CD14-positive monocyte (primary cell): ENCODE measurements at regions not wholly inside any gene's neighbourhood (a gene's known extent, or its start where the extent isn't known, plus 50 kb on each side); places are given as distances from the start of the nearest gene placed in this dataset.
A peak's percentile ranks its signal among the peaks of the same experiment; 100 is the strongest.

Experiments used
- DNase-seq, 3 donors: peaks; one replicate each; pipeline ENCODE4 v3.0.0-alpha.2; 2011 to 2022
- H2AFZ ChIP-seq: 2 replicates; pipeline ENCODE4 v1.6.0; 2012; ENCODE audit warnings: mild to moderate bottlenecking, low read depth, low read length, inconsistent platforms; ENCODE audit not compliant: insufficient read depth, poor library complexity, severe bottlenecking
- H3K27ac ChIP-seq, 2 donors: 1 replicate in 1 of 2; 2 replicates in 1 of 2; pipeline ENCODE4 v1.5.1; 2012 to 2013; ENCODE audit warnings: low read length in 2 of 2, control low read depth in 1 of 2, inconsistent platforms in 1 of 2, low read depth in 1 of 2, mild to moderate bottlenecking in 1 of 2
- H3K27me3 ChIP-seq, 2 donors: one replicate each; pipeline versions ENCODE4 v1.6.0 to v1.6.1; 2011 to 2013; ENCODE audit warnings: low read length in 2 of 2; ENCODE audit not compliant: control insufficient read depth in 2 of 2, insufficient read depth in 2 of 2
- H3K36me3 ChIP-seq, 2 donors: replicated peaks in 1 of 2; 1 replicate in 1 of 2; 2 replicates in 1 of 2; pipeline versions ENCODE4 v1.5.1 to v1.6.1; 2012 to 2013; ENCODE audit warnings: low read length in 2 of 2, control low read depth in 1 of 2, inconsistent platforms in 1 of 2, mild to moderate bottlenecking in 1 of 2; ENCODE audit not compliant: insufficient read depth in 2 of 2, control insufficient read depth in 1 of 2
- H3K4me1 ChIP-seq, 2 donors: 1 replicate in 1 of 2; 2 replicates in 1 of 2; pipeline versions ENCODE4 v1.5.1 to v1.6.1; 2012 to 2013; ENCODE audit warnings: low read length in 2 of 2, control low read depth in 1 of 2, inconsistent platforms in 1 of 2, mild to moderate bottlenecking in 1 of 2, moderate library complexity in 1 of 2; ENCODE audit not compliant: insufficient read depth in 2 of 2, control insufficient read depth in 1 of 2
- H3K4me2 ChIP-seq: replicated peaks from 2 replicates; pipeline ENCODE3; 2012; ENCODE audit warnings: low read length, moderate library complexity, mild to moderate bottlenecking; ENCODE audit not compliant: poor library complexity, severe bottlenecking; ENCODE audit errors: extremely low read depth
- H3K4me3 ChIP-seq, 3 experiments: fragments of 200-600 bp in 1 of 3; sonication (generic) in 1 of 3; replicated peaks in 1 of 3; 1 replicate in 2 of 3; 2 replicates in 1 of 3; pipeline ENCODE4 v1.5.1; 2011 to 2013; ENCODE audit warnings: low read length in 3 of 3, mild to moderate bottlenecking in 3 of 3, control low read depth in 2 of 3, low read depth in 2 of 3, inconsistent platforms in 1 of 3, moderate library complexity in 1 of 3
- H3K79me2 ChIP-seq: 2 replicates; pipeline ENCODE4 v1.6.0; 2012; ENCODE audit warnings: mild to moderate bottlenecking, control low read depth, inconsistent platforms, low read length, moderate library complexity; ENCODE audit not compliant: insufficient read depth
- H3K9ac ChIP-seq: 2 replicates; pipeline ENCODE4 v1.6.0; 2017; ENCODE audit warnings: low read length, mild to moderate bottlenecking; ENCODE audit not compliant: insufficient read depth, poor library complexity, severe bottlenecking
- H3K9me3 ChIP-seq, 2 donors: replicated peaks in 1 of 2; 1 replicate in 1 of 2; 2 replicates in 1 of 2; pipeline versions ENCODE4 v1.5.1 to v1.6.1; 2012 to 2013; ENCODE audit warnings: low read length in 2 of 2, control low read depth in 1 of 2; ENCODE audit not compliant: control insufficient read depth in 1 of 2, insufficient read depth in 1 of 2
- H4K20me1 ChIP-seq: 2 replicates; pipeline ENCODE4 v1.6.0; 2012; ENCODE audit warnings: mild to moderate bottlenecking, low read length, control low read depth, moderate library complexity; ENCODE audit not compliant: insufficient read depth
- H3K27ac Mint-ChIP-seq, 7 donors: one replicate each; pipeline ENCODE4 v1.8.0; 2020; ENCODE audit warnings: mild to moderate bottlenecking in 7 of 7, mixed read lengths in 7 of 7, moderate library complexity in 6 of 7, inconsistent platforms in 2 of 7
- H3K27me3 Mint-ChIP-seq, 3 donors: one replicate each; pipeline ENCODE4 v1.8.0; 2021 to 2022; ENCODE audit warnings: low read depth in 3 of 3, mild to moderate bottlenecking in 3 of 3, mixed read lengths in 3 of 3, moderate library complexity in 3 of 3, inconsistent platforms in 1 of 3
- H3K36me3 Mint-ChIP-seq, 2 donors: one replicate each; pipeline ENCODE4 v1.8.0; 2020; ENCODE audit warnings: mixed read lengths in 2 of 2, inconsistent platforms in 1 of 2, mild to moderate bottlenecking in 1 of 2
- H3K4me1 Mint-ChIP-seq: one replicate; pipeline ENCODE4 v1.8.0; 2020; ENCODE audit warnings: mild to moderate bottlenecking, mixed read lengths
- H3K4me3 Mint-ChIP-seq, 2 donors: one replicate each; pipeline ENCODE4 v1.8.0; 2020; ENCODE audit warnings: mild to moderate bottlenecking in 2 of 2, mixed read lengths in 2 of 2, moderate library complexity in 1 of 2
- H3K9me3 Mint-ChIP-seq, 7 donors: one replicate each; pipeline ENCODE4 v1.8.0; 2020 to 2022; ENCODE audit warnings: mixed read lengths in 7 of 7, mild to moderate bottlenecking in 6 of 7, moderate library complexity in 6 of 7, inconsistent platforms in 2 of 7
- WGBS: methylation state at CpG from one replicate; pipeline ENCODE4 v1.1.5; 2013; ENCODE audit warnings: missing lambda C conversion rate; ENCODE audit not compliant: insufficient coverage; 5-methylcytosine and 5-hydroxymethylcytosine counted together
- intact Hi-C, 2 donors: fragments of 100-400 bp; cut with micrococcal nuclease; formaldehyde crosslinking; loops; one replicate each; pipeline versions ENCODE4 v1.15.0 to v1.15.1; 2023
- TF ChIP-seq, protein P1 (sequence below): fragments of 200-600 bp; IDR thresholded peaks from one replicate; pipeline ENCODE4 v1.8.0; 2022; ENCODE audit warnings: antibody characterized with exemption, mild to moderate bottlenecking

DNA sequence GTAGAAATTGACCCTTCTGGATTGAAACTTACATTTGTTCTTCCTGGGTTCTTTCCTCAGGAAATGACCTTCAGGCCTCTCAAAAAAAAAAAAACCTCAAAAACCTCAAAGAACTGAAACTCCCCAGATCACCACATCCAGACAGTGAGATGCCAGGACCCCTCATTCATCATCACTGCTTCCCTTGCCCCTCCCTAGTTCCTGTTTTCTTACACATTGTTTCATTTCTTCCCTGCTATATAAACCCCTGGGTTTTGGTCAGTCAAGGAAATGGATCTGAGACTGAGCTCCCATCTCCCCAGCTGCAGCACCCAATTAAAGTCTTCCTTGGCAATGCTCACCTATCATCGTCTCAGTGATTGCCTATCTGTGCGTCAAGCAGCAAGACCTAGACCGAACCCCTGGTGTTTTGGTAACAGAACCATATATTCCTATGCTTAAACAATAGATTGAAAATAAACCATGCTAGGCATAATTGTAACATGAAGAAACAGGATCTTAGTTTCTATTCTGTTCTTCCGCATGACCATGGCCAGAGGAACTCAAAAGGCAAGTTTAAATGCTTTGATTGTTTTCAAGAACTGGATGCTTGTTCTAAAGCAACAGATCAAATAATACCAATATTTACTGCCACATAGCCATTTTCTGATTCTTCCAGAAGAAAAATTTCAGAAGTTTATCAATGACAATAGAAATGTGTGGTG, 108.0 kb upstream of the MAX start:
- peaks cover 63% of the 10 kb centered on the region for H3K4me1 Mint-ChIP-seq
- H3K4me2 ChIP-seq, result peak overlapping the region; percentile 42
- DNase-seq, result peak; percentile 68 to 94 (median 73)

DNA sequence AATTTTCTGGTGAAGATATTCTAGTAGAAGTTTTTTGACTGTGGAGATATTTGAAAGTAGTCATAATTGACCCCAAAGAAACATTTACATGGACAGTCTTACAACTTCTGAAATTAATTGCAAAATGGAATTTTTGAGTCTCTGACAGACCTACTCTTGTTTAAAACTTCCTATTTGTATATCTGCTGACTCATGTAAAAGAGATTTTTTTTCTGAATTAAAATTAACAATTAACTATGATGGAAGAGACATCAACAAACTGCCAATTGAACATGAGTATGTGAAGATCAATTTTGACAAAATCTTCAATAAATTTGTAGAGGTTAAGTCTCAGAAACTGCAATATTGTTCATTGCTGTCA, 108.5 kb upstream of the MAX start:
- Mint-ChIP-seq H3K4me1 (peaks cover 58% of the 10 kb centered on the region), H3K27ac (peak overlapping the region; percentile 88 to 96 (median 93)), H3K27me3 (peaks cover 0 to 1% (median 0%) of the 10 kb centered on the region in 3 donors), H3K4me3 (peak overlapping the region in 1 of 2 donors; percentile 67), H3K9me3 (peaks cover 0 to 3% (median 0%) of the 10 kb centered on the region in 7 donors), H3K36me3 (no peaks in the 10 kb centered on the region)
- peaks cover 56 to 60% of the 10 kb centered on the region in 2 donors for H3K4me1 ChIP-seq
- H3K9me3 ChIP-seq, result no peaks in the 10 kb centered on the region
- H3K79me2 ChIP-seq, result no peaks in the 10 kb centered on the region
- intact Hi-C loops, result no loop called here
- no peak overlapping the region for H2AFZ ChIP-seq
- H3K9ac ChIP-seq, result no peak overlapping the region
- TF ChIP-seq, protein P1, sequence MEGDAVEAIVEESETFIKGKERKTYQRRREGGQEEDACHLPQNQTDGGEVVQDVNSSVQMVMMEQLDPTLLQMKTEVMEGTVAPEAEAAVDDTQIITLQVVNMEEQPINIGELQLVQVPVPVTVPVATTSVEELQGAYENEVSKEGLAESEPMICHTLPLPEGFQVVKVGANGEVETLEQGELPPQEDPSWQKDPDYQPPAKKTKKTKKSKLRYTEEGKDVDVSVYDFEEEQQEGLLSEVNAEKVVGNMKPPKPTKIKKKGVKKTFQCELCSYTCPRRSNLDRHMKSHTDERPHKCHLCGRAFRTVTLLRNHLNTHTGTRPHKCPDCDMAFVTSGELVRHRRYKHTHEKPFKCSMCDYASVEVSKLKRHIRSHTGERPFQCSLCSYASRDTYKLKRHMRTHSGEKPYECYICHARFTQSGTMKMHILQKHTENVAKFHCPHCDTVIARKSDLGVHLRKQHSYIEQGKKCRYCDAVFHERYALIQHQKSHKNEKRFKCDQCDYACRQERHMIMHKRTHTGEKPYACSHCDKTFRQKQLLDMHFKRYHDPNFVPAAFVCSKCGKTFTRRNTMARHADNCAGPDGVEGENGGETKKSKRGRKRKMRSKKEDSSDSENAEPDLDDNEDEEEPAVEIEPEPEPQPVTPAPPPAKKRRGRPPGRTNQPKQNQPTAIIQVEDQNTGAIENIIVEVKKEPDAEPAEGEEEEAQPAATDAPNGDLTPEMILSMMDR, result no peak
- H3K27ac ChIP-seq, result peak overlapping the region in 1 of 2 donors; percentile 86
- peak overlapping the region; percentile 42 for H3K4me2 ChIP-seq
- peak in 2 of 3 donors; percentile 36 to 46 for DNase-seq
- peak overlapping the region in 1 of 3 experiments; percentile 43 for H3K4me3 ChIP-seq
- H4K20me1 ChIP-seq, result no peaks in the 10 kb centered on the region
- no peaks in the 10 kb centered on the region for H3K27me3 ChIP-seq
- no peaks in the 10 kb centered on the region for H3K36me3 ChIP-seq

More for the DNA sequence above, 108.0 kb upstream of the MAX start:
- peak overlapping the region; percentile 9 for H3K9ac ChIP-seq
- no peak overlapping the region for H2AFZ ChIP-seq
- no peaks in the 10 kb centered on the region for H4K20me1 ChIP-seq
- TF ChIP-seq, protein P1, result no peak
- intact Hi-C loops, result no loop called here
- Mint-ChIP-seq H3K4me3 (peak overlapping the region in 1 of 2 donors; percentile 67), H3K9me3 (peaks cover 0 to 3% (median 0%) of the 10 kb centered on the region in 7 donors), H3K27ac (peak overlapping the region; percentile 88 to 96 (median 93)), H3K36me3 (no peaks in the 10 kb centered on the region), H3K27me3 (peaks cover 0 to under 1% (median under 1%) of the 10 kb centered on the region in 3 donors)
- WGBS, result no CpG with 5 or more reads among the region's 4 CpGs
- H3K4me3 ChIP-seq, result peak overlapping the region in 1 of 3 experiments; percentile 43
- H3K4me1 ChIP-seq, result peaks cover 62 to 65% of the 10 kb centered on the region in 2 donors
- H3K9me3 ChIP-seq, result no peaks in the 10 kb centered on the region
- no peaks in the 10 kb centered on the region for H3K36me3 ChIP-seq
- H3K27ac ChIP-seq, result peak overlapping the region; percentile 57 to 86
- no peaks in the 10 kb centered on the region for H3K27me3 ChIP-seq
- H3K79me2 ChIP-seq, result no peaks in the 10 kb centered on the region
